HG03378 (cell line): ENCODE measurements at regions not wholly inside any gene's neighbourhood (a gene's known extent, or its start where the extent isn't known, plus 50 kb on each side); places are given as distances from the start of the nearest gene placed in this dataset.

Source experiments
- ATAC-seq: cut with Tn5 transposase; IDR thresholded peaks from one replicate; pipeline ENCODE4 v1.9.1; 2021; ENCODE audit warnings: mild to moderate bottlenecking, moderate library complexity; ENCODE audit not compliant: unreplicated experiment

DNA sequence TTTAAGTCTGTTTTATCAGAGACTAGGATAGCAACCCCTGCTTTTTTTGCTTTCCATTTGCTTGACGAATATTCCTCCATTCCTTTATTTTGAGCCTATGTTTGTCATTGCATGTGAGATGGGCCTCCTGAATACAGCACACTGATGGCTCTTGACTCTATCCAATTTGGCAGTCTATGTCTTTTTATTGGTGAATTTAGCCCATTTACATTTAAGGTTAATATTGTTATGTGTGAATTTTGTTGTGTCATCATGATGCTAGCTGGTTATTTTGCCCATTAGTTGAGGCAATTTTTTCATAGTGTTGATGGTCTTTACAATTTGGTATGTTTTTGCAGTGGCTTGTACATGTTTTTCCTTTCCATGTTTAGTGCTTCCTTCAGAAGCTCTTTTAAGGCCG, 50.7 kb upstream of the PDE4B start:
- no peak for ATAC-seq
